Ishikawa (cell line): ENCODE measurements at regions not wholly inside any gene's neighbourhood (a gene's known extent, or its start where the extent isn't known, plus 50 kb on each side); places are given as distances from the start of the nearest gene placed in this dataset.

Source experiments
- CREB1 ChIP-seq: IDR thresholded peaks from 2 replicates; pipeline ENCODE4 v1.6.1; 2012; ENCODE audit warnings: low read depth
- EP300 ChIP-seq: IDR thresholded peaks from 2 replicates; pipeline ENCODE4 v1.6.1; 2012; ENCODE audit warnings: borderline replicate concordance
- NFIC ChIP-seq: IDR thresholded peaks from 2 replicates; pipeline ENCODE4 v1.6.1; 2012
- YY1 ChIP-seq: IDR thresholded peaks from 2 replicates; pipeline ENCODE4 v1.6.1; 2012; ENCODE audit warnings: low read depth
- ZBTB7A ChIP-seq: IDR thresholded peaks from 2 replicates; pipeline ENCODE4 v1.6.1; 2012; ENCODE audit warnings: low read depth
- TF ChIP-seq, protein P1 (sequence below): IDR thresholded peaks from 2 replicates; pipeline ENCODE4 v1.6.1; 2012

DNA sequence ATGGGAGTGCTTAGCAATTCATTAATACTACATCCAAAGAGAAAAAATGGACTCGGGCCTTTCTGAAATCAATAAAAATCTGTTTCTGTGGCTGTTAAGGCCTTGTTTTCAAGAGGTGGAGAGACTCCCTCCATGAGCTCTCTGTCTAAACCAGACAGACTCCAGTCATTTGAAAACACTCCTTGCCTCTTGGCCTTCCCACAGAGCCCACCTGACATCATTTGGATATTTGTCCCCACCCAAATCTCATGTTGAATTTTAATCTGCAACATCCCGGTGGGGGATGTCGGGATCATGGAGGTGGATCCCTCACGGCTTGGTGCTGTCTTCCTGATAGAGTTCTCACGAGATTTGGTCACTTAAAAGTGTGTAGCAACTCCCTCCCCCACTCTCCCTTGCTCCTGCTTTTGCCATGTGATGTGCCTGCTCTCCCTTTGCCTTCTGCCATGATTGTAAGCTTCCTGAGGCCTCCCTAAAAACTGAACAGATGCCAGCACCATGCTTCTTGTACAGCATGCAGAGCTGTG is 226.3 kb downstream of the TBXT start:
- TF ChIP-seq YY1 = no peak
- TF ChIP-seq EP300 = no peak
- TF ChIP-seq ZBTB7A = no peak
- TF ChIP-seq NFIC = no peak
- TF ChIP-seq CREB1 = no peak
- TF ChIP-seq, protein P1, sequence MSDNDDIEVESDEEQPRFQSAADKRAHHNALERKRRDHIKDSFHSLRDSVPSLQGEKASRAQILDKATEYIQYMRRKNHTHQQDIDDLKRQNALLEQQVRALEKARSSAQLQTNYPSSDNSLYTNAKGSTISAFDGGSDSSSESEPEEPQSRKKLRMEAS = no peak
